ENCODE measurements at regions not wholly inside any gene's neighbourhood (a gene's known extent, or its start where the extent isn't known, plus 50 kb on each side); places are given as distances from the start of the nearest gene placed in this dataset.
A peak's percentile ranks its signal among the peaks of the same experiment; 100 is the strongest.
"Not testable (repeated sequence)": the region's sequence is repeated elsewhere in the genome, so short reads cannot be mapped to it uniquely, and the experiment has no call there.

DNA sequence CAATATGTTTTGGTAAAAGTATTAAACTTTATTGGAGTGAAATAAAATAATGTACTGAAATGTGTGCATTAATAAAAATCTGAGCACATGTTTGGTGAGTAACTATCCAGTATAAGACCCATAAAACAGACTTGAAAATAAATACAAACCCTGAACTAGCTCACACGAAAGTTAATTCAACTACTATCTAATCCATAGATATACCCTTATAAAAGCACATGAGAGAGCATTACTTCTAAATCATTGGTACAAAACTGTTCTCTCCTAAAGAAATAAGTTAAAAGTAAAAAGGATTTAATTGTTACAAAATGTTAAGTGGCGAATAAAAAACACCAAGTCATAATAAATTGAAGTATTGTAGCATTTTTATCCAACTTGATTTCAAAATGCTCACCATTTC is 295.6 kb downstream of the PTPRC start:
- no peak for DNase-seq (ENCODE audit: low read depth in 2 of 2)

DNA sequence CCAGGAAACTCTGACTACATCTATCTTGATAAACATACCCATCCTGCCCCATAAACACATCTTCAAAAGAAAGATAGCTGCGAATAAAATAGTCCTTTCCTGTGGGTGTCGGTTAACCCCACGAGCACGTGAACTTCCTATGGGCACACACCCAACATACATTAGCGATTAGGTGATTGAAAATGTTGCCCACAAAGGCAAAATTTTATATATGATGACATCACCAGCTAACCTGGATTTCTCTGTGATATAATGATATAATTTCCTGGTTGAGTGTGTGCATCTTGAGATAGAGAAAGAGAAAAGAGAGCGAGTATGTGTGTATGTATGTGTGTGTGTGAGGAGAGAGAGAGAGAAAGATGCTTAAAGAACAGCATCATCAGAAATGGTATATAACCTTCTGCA is 296.1 kb downstream of the PTPRC start:
- no peak for DNase-seq (ENCODE audit: low read depth in 2 of 2)

- peak; percentile 30 to 54 for DNase-seq (ENCODE audit: low read depth in 2 of 2)
Measured at GRCh38 chr1:198935306-198935921, 296.6 kb downstream of the PTPRC start.

- DNase-seq (ENCODE audit: low read depth in 2 of 2), result no peak
Measured at GRCh38 chr1:198936371-198937083, 297.7 kb downstream of the PTPRC start.

GRCh38 chr1:198937231-198938031 is 298.6 kb downstream of the PTPRC start:
- DNase-seq (ENCODE audit: low read depth in 2 of 2), result no peak

DNA sequence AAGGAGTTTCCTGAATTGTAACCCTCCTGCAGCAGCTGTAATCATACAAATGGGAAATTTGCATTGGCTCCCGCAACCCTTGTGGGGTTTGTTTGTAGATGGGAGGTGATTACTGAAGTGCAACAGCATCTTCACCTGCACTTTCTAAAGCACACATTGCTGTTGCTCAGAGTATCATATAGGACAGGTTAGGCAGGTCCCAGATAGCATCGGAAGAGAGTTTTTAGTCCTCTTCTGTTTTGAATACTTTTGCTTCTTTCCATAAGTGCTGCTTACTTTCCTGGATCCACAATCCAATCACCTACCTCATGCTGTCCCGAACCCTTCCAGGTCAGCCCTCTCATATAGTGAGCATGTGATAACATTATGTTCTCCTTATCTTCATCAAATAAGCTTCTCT is 300.4 kb downstream of the PTPRC start:
- no peak for DNase-seq (ENCODE audit: low read depth in 2 of 2)

GRCh38 chr1:198939956-198940355 is 301.1 kb downstream of the PTPRC start:
- no peak for DNase-seq (ENCODE audit: low read depth in 2 of 2)

DNA sequence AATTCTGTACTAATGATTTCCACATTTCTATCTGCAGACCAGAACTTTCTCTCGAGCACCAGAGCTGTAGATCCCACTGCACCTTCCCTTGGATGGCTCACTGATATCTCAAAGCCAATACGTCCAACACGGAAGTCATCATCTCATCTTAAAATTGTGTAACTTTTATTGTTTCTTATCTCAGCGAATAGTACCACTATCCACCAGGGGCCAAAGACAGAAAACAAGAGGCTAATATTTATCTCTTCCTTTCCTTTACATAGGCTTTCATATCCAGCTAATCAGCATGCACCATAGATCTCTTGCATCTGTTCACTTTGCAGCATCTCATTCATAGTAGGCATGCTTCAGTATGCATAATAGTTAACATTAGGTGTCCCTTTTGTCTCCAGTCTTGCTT is 303.6 kb downstream of the PTPRC start:
- no peak for DNase-seq (ENCODE audit: low read depth in 2 of 2)

DNA sequence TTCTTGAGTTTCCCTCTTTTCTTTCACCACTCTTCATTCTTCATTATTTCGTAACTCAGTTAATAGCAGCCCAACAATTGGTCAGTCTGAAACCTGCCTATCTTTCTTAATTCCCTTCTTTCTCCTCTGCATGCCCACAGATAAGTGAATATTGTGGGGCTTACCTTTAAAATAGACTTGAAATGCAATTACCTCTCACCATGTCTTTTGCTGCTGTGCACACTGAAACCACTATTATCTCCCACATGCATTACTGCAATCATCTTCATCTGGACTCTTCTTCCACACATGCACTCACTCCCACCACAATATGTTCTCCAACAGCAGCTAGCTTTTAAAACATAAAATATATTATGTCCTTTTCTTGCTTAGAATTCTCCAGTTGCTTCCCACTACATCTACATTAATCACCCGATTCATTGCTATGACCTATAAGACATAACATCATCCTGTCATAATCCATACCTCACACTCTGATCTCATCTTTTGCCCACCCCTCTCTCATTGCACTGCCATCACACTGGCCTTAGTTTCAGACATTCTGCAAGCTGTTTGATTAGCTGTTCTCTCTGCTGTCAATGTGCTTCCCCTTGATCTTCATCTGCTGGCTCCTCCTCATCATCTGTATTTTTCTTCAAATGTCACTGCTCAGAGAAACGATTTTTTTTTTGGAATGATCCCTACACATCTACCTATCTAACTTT is 304.8 kb downstream of the PTPRC start:
- no peak for DNase-seq (ENCODE audit: low read depth in 2 of 2)

GRCh38 chr1:198947456-198947855 is 308.6 kb downstream of the PTPRC start:
- no peak for DNase-seq (ENCODE audit: low read depth in 2 of 2)

DNA sequence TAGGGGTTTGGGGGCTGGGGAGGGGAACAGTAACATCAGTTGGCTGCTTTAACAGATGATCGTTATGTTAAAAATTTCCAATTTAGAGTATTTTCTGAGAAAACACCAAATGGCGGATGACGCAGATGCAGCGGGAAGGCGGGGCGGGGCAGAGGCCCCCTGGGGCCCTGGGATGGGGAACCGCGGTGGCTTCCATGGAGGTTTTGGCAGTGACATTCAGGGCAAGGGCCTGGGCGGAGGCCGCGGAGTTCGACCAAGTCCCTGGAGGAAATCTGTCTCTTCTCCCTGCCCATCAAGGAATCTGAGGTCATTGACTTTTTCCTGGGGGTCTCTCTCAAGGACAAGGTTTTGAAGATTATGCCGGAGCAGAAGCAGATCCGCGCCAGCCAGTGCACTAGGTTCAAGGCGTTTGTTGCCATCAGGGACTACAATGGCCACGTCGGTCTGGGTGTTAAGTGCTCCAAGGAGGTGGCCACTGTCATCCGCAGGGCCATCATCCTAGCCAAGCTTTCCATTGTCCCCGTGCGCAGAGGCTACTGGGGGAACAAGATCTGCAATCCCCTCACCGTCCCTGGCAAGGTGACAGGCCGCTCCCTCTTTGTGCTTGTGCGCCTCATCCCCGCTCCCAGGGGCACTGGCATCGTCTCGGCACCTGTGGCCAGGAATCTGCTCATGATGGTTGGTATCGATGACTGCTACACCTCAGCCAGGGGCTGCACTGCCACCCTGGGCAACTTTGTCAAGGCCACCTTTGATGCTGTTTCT is 310.2 kb downstream of the PTPRC start:
- DNase-seq (ENCODE audit: low read depth in 2 of 2), result no peak

GRCh38 chr1:198950036-198950435 is 311.2 kb downstream of the PTPRC start:
- DNase-seq (ENCODE audit: low read depth in 2 of 2), result no peak

DNA sequence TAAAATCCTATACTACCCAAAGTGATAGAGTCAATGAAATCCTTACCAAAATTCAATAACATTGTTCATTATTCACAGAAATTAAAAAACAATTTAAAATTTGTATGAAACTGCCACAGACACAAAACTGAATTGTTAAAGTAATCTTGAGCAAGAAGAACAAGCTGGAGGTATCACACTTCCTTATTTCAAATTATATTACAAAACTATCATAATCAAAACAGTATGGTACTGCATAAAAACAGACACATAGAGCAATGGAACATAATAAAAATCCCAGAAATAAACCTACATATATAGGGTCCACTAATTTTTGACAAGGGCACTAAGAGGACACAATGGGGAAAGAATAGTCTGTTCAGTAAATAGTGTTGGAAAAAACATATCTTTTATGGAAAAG is 316.2 kb downstream of the PTPRC start:
- no peak for DNase-seq (ENCODE audit: low read depth in 2 of 2)

- DNase-seq (ENCODE audit: low read depth in 2 of 2), result no peak
Measured at GRCh38 chr1:198957044-198957443, 318.2 kb downstream of the PTPRC start.

DNA sequence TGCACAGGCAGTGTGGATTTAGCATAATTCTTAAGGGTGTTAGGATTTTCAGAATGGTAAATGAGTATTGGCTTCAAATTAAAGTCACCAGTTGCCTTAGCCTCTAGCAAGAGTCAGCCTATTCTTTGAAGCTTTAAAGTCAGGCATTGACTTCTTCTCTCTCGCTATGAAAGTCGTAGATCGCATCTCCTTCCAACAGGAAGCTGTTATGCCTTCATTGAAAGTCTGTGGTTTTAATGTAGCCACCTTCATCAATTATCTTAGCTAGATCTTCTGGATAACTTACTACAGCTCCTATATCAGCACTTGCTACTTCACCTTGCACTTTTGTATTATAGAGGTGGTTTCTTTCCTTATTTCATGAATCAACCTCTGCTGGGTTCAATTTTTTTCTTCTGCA is 320.2 kb downstream of the PTPRC start:
- DNase-seq (ENCODE audit: low read depth in 2 of 2), result no peak

DNA sequence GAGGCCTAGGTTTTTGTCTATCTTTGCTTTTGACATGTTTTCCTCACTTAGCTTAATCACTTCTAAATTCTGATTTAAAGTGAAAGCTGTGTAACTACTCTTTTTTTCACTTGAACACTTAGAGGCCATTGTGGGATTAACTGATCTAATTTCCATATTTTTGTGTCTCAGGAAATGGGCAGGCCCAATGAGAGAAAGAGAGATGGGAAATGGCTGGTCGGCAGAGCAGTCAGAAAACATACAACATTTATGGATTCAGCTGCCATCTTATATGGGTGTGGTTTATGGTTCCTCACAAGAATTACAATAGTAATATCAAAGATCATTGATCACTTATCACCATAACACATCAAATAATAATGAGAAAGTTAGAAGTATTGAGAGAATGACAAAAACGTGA is 320.8 kb downstream of the PTPRC start:
- no peak for DNase-seq (ENCODE audit: low read depth in 2 of 2)

- not testable (repeated sequence) for DNase-seq (ENCODE audit: low read depth in 2 of 2)
Measured at GRCh38 chr1:198963796-198964195, 325.0 kb downstream of the PTPRC start.

- no peak for DNase-seq (ENCODE audit: low read depth in 2 of 2)
Measured at GRCh38 chr1:198966519-198966918, 327.7 kb downstream of the PTPRC start.

DNA sequence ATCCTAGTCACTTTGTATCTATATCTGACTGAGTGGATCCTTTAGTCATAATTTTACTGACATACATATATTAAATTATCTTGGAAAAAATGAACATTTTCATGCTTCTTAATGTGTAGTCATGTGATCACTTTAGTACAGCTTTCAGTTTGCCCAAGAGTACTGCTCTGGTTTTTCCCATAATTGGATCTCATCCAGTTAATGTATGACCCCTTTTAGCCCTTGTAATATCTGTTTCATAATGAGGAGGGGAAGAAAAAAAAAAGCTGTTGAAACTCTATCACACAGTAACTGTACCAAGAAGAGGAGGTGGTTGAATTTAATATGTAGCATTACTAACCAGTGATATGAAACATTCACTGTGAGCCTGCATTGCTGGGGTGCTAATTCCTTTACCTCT is 328.7 kb downstream of the PTPRC start:
- DNase-seq (ENCODE audit: low read depth in 2 of 2), result no peak

DNA sequence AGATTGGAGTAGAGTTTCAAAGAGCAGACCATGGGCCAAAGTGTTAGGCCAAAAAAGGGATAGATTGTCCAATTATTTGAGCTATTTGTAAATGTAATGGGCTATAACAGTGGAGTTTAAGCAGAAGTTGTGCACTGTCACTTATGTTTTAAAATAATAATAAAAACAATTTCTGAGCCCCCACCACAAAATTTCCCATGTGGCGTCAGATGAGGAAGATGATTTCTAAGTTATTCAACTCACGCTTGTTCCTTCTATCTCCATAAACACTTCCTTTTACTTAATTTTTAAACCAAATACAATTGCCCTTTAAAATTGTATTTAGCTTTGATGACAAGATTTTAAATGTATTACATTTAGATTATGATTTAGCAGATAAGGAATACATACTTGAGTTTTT is 330.0 kb downstream of the PTPRC start:
- DNase-seq (ENCODE audit: low read depth in 2 of 2), result no peak

DNA sequence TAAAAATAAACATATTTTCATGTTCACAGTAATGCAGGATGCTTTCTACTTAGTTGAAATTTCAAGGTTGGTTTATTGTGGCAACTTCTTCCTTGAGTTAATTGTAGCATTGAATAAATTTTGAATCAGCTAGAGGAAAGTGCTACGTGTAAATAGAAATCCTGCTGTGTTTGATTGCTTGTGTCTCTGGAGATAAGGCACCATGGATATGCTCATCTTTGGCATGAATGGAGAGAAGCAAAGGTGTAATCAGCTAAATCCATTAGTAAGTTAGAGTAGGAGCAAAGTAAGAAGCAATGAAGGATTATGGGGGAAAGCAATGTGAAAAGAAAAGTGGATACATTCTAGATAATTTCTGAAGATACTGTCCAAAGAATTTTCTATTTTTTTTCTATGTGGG is 331.1 kb downstream of the PTPRC start:
- DNase-seq (ENCODE audit: low read depth in 2 of 2), result no peak

GRCh38 chr1:198970916-198971315 is 332.1 kb downstream of the PTPRC start:
- no peak for DNase-seq (ENCODE audit: low read depth in 2 of 2)

Measured in activated CD4-positive, alpha-beta T cell treated with anti-CD3 and anti-CD28 coated beads for 24 hours (primary cell).